Hepatocyte (in vitro differentiated cells): ENCODE measurements at regions not wholly inside any gene's neighbourhood (a gene's known extent, or its start where the extent isn't known, plus 50 kb on each side); places are given as distances from the start of the nearest gene placed in this dataset.

Experiments
- DNase-seq: peaks from one replicate; pipeline ENCODE4 v3.0.0-alpha.2; 2016; ENCODE audit warnings: low spot score
- H2AFZ ChIP-seq: fragments of 200-600 bp; sonication (generic); 2 replicates; pipeline ENCODE4 v1.6.0; 2016; ENCODE audit warnings: antibody characterized with exemption, mild to moderate bottlenecking
- H3K27ac ChIP-seq: fragments of 200-600 bp; sonication (generic); 2 replicates; pipeline ENCODE4 v1.5.1; 2016; ENCODE audit warnings: mild to moderate bottlenecking
- H3K27me3 ChIP-seq: fragments of 200-600 bp; sonication (generic); 2 replicates; pipeline ENCODE4 v1.6.1; 2016
- H3K36me3 ChIP-seq: fragments of 200-600 bp; sonication (generic); replicated peaks from 2 replicates; pipeline ENCODE4 v1.5.1; 2016; ENCODE audit warnings: low read depth; ENCODE audit not compliant: insufficient read depth
- H3K4me1 ChIP-seq: fragments of 200-600 bp; sonication (generic); 2 replicates; pipeline ENCODE4 v1.5.1; 2016; ENCODE audit warnings: mild to moderate bottlenecking, moderate library complexity; ENCODE audit not compliant: insufficient read depth
- H3K4me2 ChIP-seq: fragments of 200-600 bp; sonication (generic); 2 replicates; pipeline ENCODE4 v1.6.0; 2016
- H3K4me3 ChIP-seq: fragments of 200-600 bp; sonication (generic); 2 replicates; pipeline ENCODE4 v1.5.1; 2016; ENCODE audit warnings: mild to moderate bottlenecking
- H3K79me2 ChIP-seq: fragments of 200-600 bp; sonication (generic); 2 replicates; pipeline ENCODE4 v1.6.0; 2017; ENCODE audit warnings: mild to moderate bottlenecking
- H3K9me2 ChIP-seq: fragments of 200-600 bp; sonication (generic); replicated peaks from 2 replicates; pipeline ENCODE4 v1.6.0; 2017; ENCODE audit warnings: mild to moderate bottlenecking; ENCODE audit not compliant: insufficient read depth
- H3K9me3 ChIP-seq: fragments of 200-600 bp; sonication (generic); 2 replicates; pipeline ENCODE4 v1.5.1; 2016; ENCODE audit warnings: low read depth, mild to moderate bottlenecking
- H4K20me1 ChIP-seq: fragments of 200-600 bp; sonication (generic); 2 replicates; pipeline ENCODE4 v1.6.0; 2016; ENCODE audit warnings: mild to moderate bottlenecking; ENCODE audit not compliant: insufficient read depth, poor library complexity, severe bottlenecking
- EZH2 ChIP-seq: fragments of 200-600 bp; sonication (generic); IDR thresholded peaks from 2 replicates; pipeline ENCODE4 v1.6.1; 2016; ENCODE audit warnings: antibody characterized with exemption, mild to moderate bottlenecking, borderline replicate concordance
- EZH2phosphoT487 ChIP-seq: fragments of 200-600 bp; sonication (generic); IDR thresholded peaks from one replicate; pipeline ENCODE4 v1.6.1; 2018; ENCODE audit warnings: antibody characterized with exemption, mild to moderate bottlenecking, low read depth, moderate library complexity; ENCODE audit not compliant: unreplicated experiment, severe bottlenecking
- WGBS: methylation state at CpG from one replicate; pipeline ENCODE4 v1.1.6; 2016; ENCODE audit warnings: low lambda C conversion rate; ENCODE audit errors: missing lambda C conversion rate; 5-methylcytosine and 5-hydroxymethylcytosine counted together
- TF ChIP-seq, protein P1 (sequence below): fragments of 200-600 bp; sonication (generic); IDR thresholded peaks from 2 replicates; pipeline ENCODE4 v1.5.1; 2016; ENCODE audit warnings: antibody characterized with exemption, mild to moderate bottlenecking; ENCODE audit not compliant: poor library complexity

DNA sequence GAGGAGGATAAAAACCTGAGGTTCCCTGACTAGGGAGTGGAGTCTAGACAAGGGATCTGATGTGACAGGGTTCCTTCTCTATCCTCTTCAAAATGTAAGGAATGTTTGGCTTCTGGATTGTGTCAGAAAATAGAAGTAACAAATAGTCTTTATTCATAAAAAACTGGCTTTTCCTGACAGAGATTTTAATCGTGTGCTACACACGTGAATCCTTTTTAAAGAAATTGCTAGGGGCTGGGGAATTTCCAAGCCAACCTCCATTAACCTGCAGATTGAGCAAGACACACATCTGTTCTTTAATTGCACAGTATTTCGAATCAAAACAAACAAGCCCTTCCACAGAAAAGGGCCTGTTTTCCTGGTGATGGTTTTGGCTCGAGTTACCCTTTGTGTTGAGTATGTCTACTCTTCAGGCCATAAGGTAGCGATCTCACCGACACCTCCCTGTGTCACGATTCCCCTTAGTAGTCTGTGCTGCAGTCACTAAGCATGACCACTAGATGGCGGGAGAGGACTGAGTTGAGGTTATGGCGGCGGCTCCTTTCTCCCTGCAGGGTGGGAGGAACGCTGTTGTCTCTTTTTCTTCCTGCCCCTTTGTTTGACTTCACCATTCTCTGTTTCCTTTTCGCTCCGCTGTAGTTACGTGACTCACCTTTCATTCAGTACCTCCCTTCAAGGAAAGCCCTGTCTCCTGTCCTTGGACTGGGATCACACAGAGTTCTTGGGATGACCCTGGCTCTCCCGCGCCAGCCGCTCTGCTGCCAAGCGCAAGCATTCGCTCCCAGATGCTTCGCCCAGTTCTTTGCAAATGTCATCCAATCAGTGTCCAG lies 137.1 kb upstream of the SLC24A2 start:
- Histone ChIP-seq H3K9me3 (no peaks in the 10 kb centered on the region), H3K4me3 (peak overlapping the region; percentile 27), H3K4me2 (peak overlapping the region; percentile 76), H4K20me1 (no peaks in the 10 kb centered on the region), H3K36me3 (no peaks in the 10 kb centered on the region), H3K27me3 (no peaks in the 10 kb centered on the region), H3K79me2 (no peaks in the 10 kb centered on the region), H2AFZ (peak overlapping the region; percentile 45), H3K9me2 (no peaks in the 10 kb centered on the region), H3K4me1 (no peaks in the 10 kb centered on the region), H3K27ac (no peak overlapping the region)
- WGBS, result 7% methylated on average over 20 of the region's 20 CpGs
- DNase-seq, result peak; percentile 90
- TF ChIP-seq, protein P1, sequence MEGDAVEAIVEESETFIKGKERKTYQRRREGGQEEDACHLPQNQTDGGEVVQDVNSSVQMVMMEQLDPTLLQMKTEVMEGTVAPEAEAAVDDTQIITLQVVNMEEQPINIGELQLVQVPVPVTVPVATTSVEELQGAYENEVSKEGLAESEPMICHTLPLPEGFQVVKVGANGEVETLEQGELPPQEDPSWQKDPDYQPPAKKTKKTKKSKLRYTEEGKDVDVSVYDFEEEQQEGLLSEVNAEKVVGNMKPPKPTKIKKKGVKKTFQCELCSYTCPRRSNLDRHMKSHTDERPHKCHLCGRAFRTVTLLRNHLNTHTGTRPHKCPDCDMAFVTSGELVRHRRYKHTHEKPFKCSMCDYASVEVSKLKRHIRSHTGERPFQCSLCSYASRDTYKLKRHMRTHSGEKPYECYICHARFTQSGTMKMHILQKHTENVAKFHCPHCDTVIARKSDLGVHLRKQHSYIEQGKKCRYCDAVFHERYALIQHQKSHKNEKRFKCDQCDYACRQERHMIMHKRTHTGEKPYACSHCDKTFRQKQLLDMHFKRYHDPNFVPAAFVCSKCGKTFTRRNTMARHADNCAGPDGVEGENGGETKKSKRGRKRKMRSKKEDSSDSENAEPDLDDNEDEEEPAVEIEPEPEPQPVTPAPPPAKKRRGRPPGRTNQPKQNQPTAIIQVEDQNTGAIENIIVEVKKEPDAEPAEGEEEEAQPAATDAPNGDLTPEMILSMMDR, result peak; percentile 97
- TF ChIP-seq EZH2, result no peak

DNA sequence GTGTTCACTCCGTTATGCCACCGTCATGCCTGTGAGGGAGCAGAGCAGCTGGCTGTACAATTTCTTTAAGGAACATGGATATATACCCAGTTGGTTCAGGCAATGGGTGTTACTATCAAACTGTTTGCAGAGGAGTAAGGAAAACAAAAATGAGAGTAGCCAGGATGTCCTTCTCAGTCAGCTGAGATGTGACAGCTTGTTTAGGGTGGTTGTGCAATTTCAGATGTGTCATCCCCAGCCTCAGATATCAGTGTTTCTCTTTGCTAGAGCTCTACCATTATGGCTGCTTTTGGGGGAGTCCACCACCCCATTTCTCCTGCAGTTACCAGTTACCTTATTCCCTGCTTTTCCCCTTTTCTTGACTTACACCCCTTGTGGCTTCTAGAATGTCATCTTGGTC lies 135.2 kb upstream of the SLC24A2 start:
- Histone ChIP-seq H3K27ac (no peak overlapping the region), H3K36me3 (no peaks in the 10 kb centered on the region), H3K9me2 (no peaks in the 10 kb centered on the region), H3K79me2 (no peaks in the 10 kb centered on the region), H3K4me3 (no peak overlapping the region), H3K4me2 (no peak overlapping the region), H3K4me1 (no peaks in the 10 kb centered on the region), H3K9me3 (no peaks in the 10 kb centered on the region), H4K20me1 (no peaks in the 10 kb centered on the region), H2AFZ (no peak overlapping the region), H3K27me3 (no peaks in the 10 kb centered on the region)
- 89% methylated on average over 2 of the region's 2 CpGs for WGBS
- TF ChIP-seq, protein P1, result no peak
- TF ChIP-seq EZH2phosphoT487, result no peak
- TF ChIP-seq EZH2, result no peak
- DNase-seq, result no peak

DNA sequence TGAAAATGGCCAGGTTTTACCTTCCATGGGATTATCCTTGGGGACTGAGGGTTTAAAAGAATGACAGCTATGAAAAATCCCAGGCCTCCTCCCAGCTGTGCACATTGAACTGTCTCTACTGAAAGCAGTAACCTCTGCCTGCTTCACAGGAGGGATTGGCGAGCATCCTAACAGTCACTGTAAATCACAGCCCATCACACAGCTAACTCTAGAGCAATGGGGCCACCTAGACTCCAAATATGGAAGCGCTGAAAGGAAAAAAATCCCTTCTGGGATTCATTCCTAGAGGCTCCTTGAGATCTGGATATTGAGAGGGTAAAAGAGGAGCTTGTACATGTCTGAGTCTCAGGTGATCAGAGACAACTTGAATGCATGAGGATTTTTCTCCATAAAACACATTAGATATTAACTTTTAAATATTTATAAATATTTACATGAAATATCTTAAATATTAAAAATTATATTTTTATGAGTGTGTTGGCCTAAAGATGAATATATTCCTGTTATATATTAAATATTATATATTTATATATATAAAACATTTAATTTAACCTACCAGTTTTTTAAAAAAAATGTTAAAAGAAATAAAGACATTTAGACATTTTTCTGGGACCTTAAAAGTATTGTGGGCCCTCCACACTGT lies 133.8 kb upstream of the SLC24A2 start:
- H2AFZ ChIP-seq, result no peak overlapping the region
- TF ChIP-seq EZH2, result no peak
- TF ChIP-seq, protein P1, result peak; percentile 81
- H3K27me3 ChIP-seq, result no peaks in the 10 kb centered on the region
- no peaks in the 10 kb centered on the region for H3K4me1 ChIP-seq
- DNase-seq, result peak; percentile 77
- no peaks in the 10 kb centered on the region for H4K20me1 ChIP-seq
- no peaks in the 10 kb centered on the region for H3K9me3 ChIP-seq
- WGBS, result 2% methylated on average over 2 of the region's 2 CpGs
- H3K36me3 ChIP-seq, result no peaks in the 10 kb centered on the region
- H3K27ac ChIP-seq, result no peak overlapping the region
- H3K79me2 ChIP-seq, result no peaks in the 10 kb centered on the region
- H3K4me2 ChIP-seq, result no peak overlapping the region
- H3K4me3 ChIP-seq, result no peak overlapping the region
- no peaks in the 10 kb centered on the region for H3K9me2 ChIP-seq
